PC-9 (cell line): ENCODE measurements at regions not wholly inside any gene's neighbourhood (a gene's known extent, or its start where the extent isn't known, plus 50 kb on each side); places are given as distances from the start of the nearest gene placed in this dataset.

ENCODE experiments used
- CTCF ChIP-seq: fragments of 200-600 bp; sonication (generic); conservative IDR thresholded peaks from 2 replicates; pipeline ENCODE4 v1.6.1; 2017; ENCODE audit warnings: mixed run types, antibody characterized with exemption, mild to moderate bottlenecking, moderate library complexity
- EZH2 ChIP-seq: fragments of 200-600 bp; sonication (generic); IDR thresholded peaks from 2 replicates; pipeline ENCODE4 v1.8.0; 2017; ENCODE audit warnings: antibody characterized with exemption, low read depth

GRCh38 chr10:29881336-29881771 is 178.0 kb downstream of the JCAD start:
- TF ChIP-seq CTCF = no peak
- no peak for TF ChIP-seq EZH2
